ENCODE measurements at regions not wholly inside any gene's neighbourhood (a gene's known extent, or its start where the extent isn't known, plus 50 kb on each side); places are given as distances from the start of the nearest gene placed in this dataset.

- no peak overlapping the region for H3K4me3 ChIP-seq
- no peaks in the 10 kb centered on the region for H3K36me3 ChIP-seq
- 64 to 74% methylated on average over 1 to 5 of the region's 5 CpGs for WGBS, 2 donors
- ATAC-seq (ENCODE audit: low FRiP score in 2 of 2) = peak; percentile 29 to 34
- no peak overlapping the region for H3K27ac ChIP-seq
- no peaks in the 10 kb centered on the region for H3K4me1 ChIP-seq
- no peak for TF ChIP-seq EP300 (IDR thresholded peaks at IDR 0.05)
- TF ChIP-seq POLR2A (IDR thresholded peaks at IDR 0.05) = no peak
- TF ChIP-seq, protein P1, sequence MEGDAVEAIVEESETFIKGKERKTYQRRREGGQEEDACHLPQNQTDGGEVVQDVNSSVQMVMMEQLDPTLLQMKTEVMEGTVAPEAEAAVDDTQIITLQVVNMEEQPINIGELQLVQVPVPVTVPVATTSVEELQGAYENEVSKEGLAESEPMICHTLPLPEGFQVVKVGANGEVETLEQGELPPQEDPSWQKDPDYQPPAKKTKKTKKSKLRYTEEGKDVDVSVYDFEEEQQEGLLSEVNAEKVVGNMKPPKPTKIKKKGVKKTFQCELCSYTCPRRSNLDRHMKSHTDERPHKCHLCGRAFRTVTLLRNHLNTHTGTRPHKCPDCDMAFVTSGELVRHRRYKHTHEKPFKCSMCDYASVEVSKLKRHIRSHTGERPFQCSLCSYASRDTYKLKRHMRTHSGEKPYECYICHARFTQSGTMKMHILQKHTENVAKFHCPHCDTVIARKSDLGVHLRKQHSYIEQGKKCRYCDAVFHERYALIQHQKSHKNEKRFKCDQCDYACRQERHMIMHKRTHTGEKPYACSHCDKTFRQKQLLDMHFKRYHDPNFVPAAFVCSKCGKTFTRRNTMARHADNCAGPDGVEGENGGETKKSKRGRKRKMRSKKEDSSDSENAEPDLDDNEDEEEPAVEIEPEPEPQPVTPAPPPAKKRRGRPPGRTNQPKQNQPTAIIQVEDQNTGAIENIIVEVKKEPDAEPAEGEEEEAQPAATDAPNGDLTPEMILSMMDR (IDR thresholded peaks at IDR 0.05) = no peak
- H3K27me3 ChIP-seq = no peaks in the 10 kb centered on the region
- H3K9me3 ChIP-seq = peaks cover 0 to 4% (median 0%) of the 10 kb centered on the region in 4 donors
- DNase-seq = no peak
These were observed 174.3 kb upstream of the GRID2 start for GRCh38 chr4:92129408-92129994.

GRCh38 chr4:92136434-92136833 lies 167.3 kb upstream of the GRID2 start:
- TF ChIP-seq EP300 (IDR thresholded peaks at IDR 0.05) = no peak
- TF ChIP-seq, protein P1 (IDR thresholded peaks at IDR 0.05) = no peak
- TF ChIP-seq POLR2AphosphoS5 (IDR thresholded peaks at IDR 0.05) = no peak
- no peak for TF ChIP-seq POLR2A (IDR thresholded peaks at IDR 0.05)
- Histone ChIP-seq H3K27ac (no peak overlapping the region), H3K4me1 (no peaks in the 10 kb centered on the region), H3K36me3 (no peaks in the 10 kb centered on the region), H3K4me3 (no peak overlapping the region), H3K9me3 (no peaks in the 10 kb centered on the region), H3K27me3 (no peaks in the 10 kb centered on the region)
- 90 to 94% methylated on average over 3 of the region's 3 CpGs for WGBS, 2 donors
- no peak for ATAC-seq (ENCODE audit: low FRiP score in 2 of 2)
- no peak for DNase-seq

DNA sequence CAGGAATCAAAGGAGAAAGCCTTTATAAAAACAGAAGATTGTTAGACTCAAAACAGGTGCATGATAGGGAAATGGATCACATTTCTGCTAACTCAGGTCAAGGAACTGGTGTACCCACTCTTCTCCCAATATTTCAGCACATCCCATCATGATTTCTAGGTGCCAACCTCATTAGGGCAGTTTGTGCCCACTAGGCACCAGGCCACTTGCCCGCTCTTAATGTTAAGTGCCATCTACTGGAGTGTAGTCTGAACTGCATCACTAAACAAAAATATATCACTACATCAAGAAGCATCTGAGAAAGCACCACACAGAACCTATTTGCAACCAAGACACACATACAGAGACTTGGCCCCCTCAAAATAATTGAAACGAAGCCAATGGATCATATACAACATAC lies 140.4 kb upstream of the GRID2 start:
- Histone ChIP-seq H3K36me3 (no peaks in the 10 kb centered on the region), H3K27ac (no peak overlapping the region), H3K9me3 (peaks cover 0 to 9% (median 0%) of the 10 kb centered on the region in 4 donors), H3K4me3 (no peak overlapping the region), H3K4me1 (no peaks in the 10 kb centered on the region), H3K27me3 (no peaks in the 10 kb centered on the region)
- ATAC-seq (ENCODE audit: low FRiP score in 2 of 2) (no peak), DNase-seq (no peak)
- 75 to 81% methylated on average over 2 of the region's 2 CpGs for WGBS, 2 donors
- TF ChIP-seq POLR2A (IDR thresholded peaks at IDR 0.05) (no peak), POLR2AphosphoS5 (IDR thresholded peaks at IDR 0.05) (no peak), EP300 (IDR thresholded peaks at IDR 0.05) (no peak)
- TF ChIP-seq, protein P1 (IDR thresholded peaks at IDR 0.05) = peak in 2 of 6 experiments; percentile 8 to 12

DNA sequence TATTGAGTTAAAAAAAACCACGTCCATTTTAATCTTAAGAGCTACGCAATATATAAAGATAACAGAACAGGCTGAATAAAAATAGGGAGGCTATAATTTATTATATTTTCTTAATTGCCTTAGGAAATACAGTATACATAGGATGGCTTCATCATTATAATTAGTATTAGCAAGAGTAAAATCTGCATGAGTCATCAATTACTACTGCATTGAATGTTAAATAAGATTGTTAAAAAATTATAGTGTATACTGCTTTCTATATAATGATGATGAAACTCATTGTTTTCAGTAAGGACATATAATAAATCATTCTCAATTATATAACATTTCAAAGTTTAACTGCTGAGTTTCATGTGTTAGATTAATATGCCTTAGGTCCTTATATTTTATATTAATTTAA lies 133.4 kb upstream of the GRID2 start:
- no peaks in the 10 kb centered on the region for H3K36me3 ChIP-seq
- ATAC-seq (ENCODE audit: low FRiP score in 2 of 2) = no peak
- peaks cover 0 to 5% (median 0%) of the 10 kb centered on the region in 4 donors for H3K9me3 ChIP-seq
- H3K4me1 ChIP-seq = no peaks in the 10 kb centered on the region
- WGBS, 2 donors = 83 to 86% methylated on average over 2 of the region's 2 CpGs
- TF ChIP-seq EP300 (IDR thresholded peaks at IDR 0.05) (no peak), POLR2A (IDR thresholded peaks at IDR 0.05) (no peak), POLR2AphosphoS5 (IDR thresholded peaks at IDR 0.05) (no peak)
- TF ChIP-seq, protein P1 (IDR thresholded peaks at IDR 0.05) = no peak
- no peak for DNase-seq
- no peaks in the 10 kb centered on the region for H3K27me3 ChIP-seq
- no peak overlapping the region for H3K27ac ChIP-seq
- H3K4me3 ChIP-seq = no peak overlapping the region

GRCh38 chr4:92172203-92172602 lies 131.6 kb upstream of the GRID2 start:
- TF ChIP-seq POLR2A (IDR thresholded peaks at IDR 0.05) = no peak
- TF ChIP-seq, protein P1 (IDR thresholded peaks at IDR 0.05) = no peak
- no peak for TF ChIP-seq POLR2AphosphoS5 (IDR thresholded peaks at IDR 0.05)
- no peak for TF ChIP-seq EP300 (IDR thresholded peaks at IDR 0.05)
- no peaks in the 10 kb centered on the region for H3K4me1 ChIP-seq
- no peak for ATAC-seq (ENCODE audit: low FRiP score in 2 of 2)
- H3K4me3 ChIP-seq = no peak overlapping the region
- no peak for DNase-seq
- no peaks in the 10 kb centered on the region for H3K27me3 ChIP-seq
- H3K9me3 ChIP-seq = peaks cover 0 to under 1% (median 0%) of the 10 kb centered on the region in 4 donors
- no peaks in the 10 kb centered on the region for H3K36me3 ChIP-seq
- H3K27ac ChIP-seq = no peak overlapping the region
- WGBS, 2 donors = 89 to 91% methylated on average over 1 of the region's 1 CpG
